Keratinocyte (primary cell): ENCODE measurements at regions not wholly inside any gene's neighbourhood (a gene's known extent, or its start where the extent isn't known, plus 50 kb on each side); places are given as distances from the start of the nearest gene placed in this dataset.

Source experiments
- CTCF ChIP-seq, 3 experiments: IDR thresholded peaks in 1 of 3; conservative IDR thresholded peaks in 1 of 3; optimal IDR thresholded peaks in 1 of 3; 2 replicates in 2 of 3; 3 replicates in 1 of 3; pipeline versions ENCODE3 to v1.5.1; 2011; ENCODE audit warnings: low read length in 3 of 3, mild to moderate bottlenecking in 3 of 3, moderate library complexity in 2 of 3, control low read depth in 1 of 3, inconsistent platforms in 1 of 3; ENCODE audit not compliant: insufficient read depth in 2 of 3; ENCODE audit errors: extremely low read depth in 1 of 3
- EZH2 ChIP-seq: IDR thresholded peaks from one replicate; pipeline ENCODE4 v1.6.1; 2012; ENCODE audit warnings: inconsistent platforms, mild to moderate bottlenecking, low read length, moderate library complexity

DNA sequence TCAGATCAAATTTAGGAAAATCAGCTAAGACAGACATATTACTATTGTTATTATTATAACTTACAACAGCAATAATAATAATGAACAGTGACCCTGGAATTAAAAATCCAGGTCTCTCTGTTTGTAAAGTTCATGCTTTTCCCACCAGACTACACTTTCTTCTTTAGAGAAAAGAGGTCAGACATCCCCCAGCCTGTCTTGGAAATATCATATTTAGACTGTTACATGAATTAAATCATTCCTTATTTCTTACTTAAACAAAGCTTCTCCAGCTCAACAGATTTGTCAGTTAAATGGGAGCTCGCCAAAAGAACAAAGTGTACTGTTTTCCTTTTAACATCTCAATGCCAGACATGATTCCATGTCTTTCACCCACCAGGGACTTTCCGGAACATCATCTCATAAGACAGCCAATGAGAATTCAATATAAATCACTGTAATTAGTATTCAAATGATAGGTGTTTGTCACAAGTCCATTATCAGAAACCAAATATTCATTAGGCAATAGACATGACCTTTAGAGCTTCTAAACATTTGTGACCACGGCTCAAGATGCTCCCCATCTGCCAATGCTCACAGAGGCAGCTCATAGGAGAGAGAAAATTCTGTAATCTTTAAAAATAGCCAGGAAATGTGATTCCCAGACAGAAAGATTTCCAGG lies 351.9 kb downstream of the ENC1 start:
- TF ChIP-seq CTCF (optimal IDR thresholded peaks at IDR 0.05 in 1 of 3, IDR thresholded peaks at IDR 0.05 in 1 of 3, conservative IDR thresholded peaks at IDR 0.05 in 1 of 3; ENCODE audit: extremely low read depth in 1 of 3, insufficient read depth in 2 of 3, low read length in 3 of 3) (no peak), EZH2 (no peak)
